Keratinocyte (primary cell): ENCODE measurements at regions not wholly inside any gene's neighbourhood (a gene's known extent, or its start where the extent isn't known, plus 50 kb on each side); places are given as distances from the start of the nearest gene placed in this dataset.
A peak's percentile ranks its signal among the peaks of the same experiment; 100 is the strongest.

Source experiments
- DNase-seq: peaks from one replicate; pipeline ENCODE4 v3.0.0-alpha.2; 2011; ENCODE audit warnings: low read depth, missing footprints, low spot score
- FAIRE-seq: peaks from 2 replicates; lab custom pipeline; 2011; peaks lifted over from hg19 to GRCh38; lab: Jason Lieb, UNC
- H2AFZ ChIP-seq: 2 replicates; pipeline ENCODE4 v1.6.0; 2012; ENCODE audit warnings: low read length, control low read depth, inconsistent platforms; ENCODE audit not compliant: control insufficient read depth
- H3K27ac ChIP-seq: 2 replicates; pipeline ENCODE4 v1.5.1; 2011; ENCODE audit warnings: low read length; ENCODE audit not compliant: control insufficient read depth, insufficient read depth
- H3K27me3 ChIP-seq: 3 replicates; pipeline ENCODE4 v1.6.0; 2011; ENCODE audit warnings: low read length; ENCODE audit not compliant: control insufficient read depth, insufficient read depth; ENCODE audit errors: extremely low read depth
- H3K36me3 ChIP-seq, 2 experiments: 2 replicates in 1 of 2; 3 replicates in 1 of 2; pipeline ENCODE4 v1.5.1; 2011; ENCODE audit warnings: low read length in 2 of 2, mild to moderate bottlenecking in 1 of 2; ENCODE audit not compliant: control insufficient read depth in 2 of 2, insufficient read depth in 2 of 2; ENCODE audit errors: extremely low read depth in 1 of 2
- H3K4me1 ChIP-seq: 3 replicates; pipeline ENCODE4 v1.5.1; 2011; ENCODE audit warnings: low read length; ENCODE audit not compliant: control insufficient read depth, insufficient read depth; ENCODE audit errors: extremely low read depth
- H3K4me2 ChIP-seq: 3 replicates; pipeline ENCODE4 v1.6.0; 2011; ENCODE audit warnings: low read depth, low read length; ENCODE audit not compliant: control insufficient read depth, insufficient read depth; ENCODE audit errors: extremely low read depth
- H3K4me3 ChIP-seq, 3 experiments: fragments of 200-600 bp in 1 of 3; sonication (generic) in 1 of 3; 2 replicates in 2 of 3; 3 replicates in 1 of 3; pipeline ENCODE4 v1.5.1; 2011 to 2016; ENCODE audit warnings: low read length in 3 of 3, mild to moderate bottlenecking in 3 of 3, control low read depth in 2 of 3, inconsistent platforms in 1 of 3, low read depth in 1 of 3, mixed read lengths in 1 of 3, mixed run types in 1 of 3, moderate library complexity in 1 of 3; ENCODE audit not compliant: control insufficient read depth in 2 of 3, insufficient read depth in 2 of 3; ENCODE audit errors: extremely low read depth in 1 of 3
- H3K79me2 ChIP-seq: 2 replicates; pipeline ENCODE4 v1.6.0; 2012; ENCODE audit warnings: low read length; ENCODE audit not compliant: control insufficient read depth, insufficient read depth
- H3K9ac ChIP-seq: 3 replicates; pipeline ENCODE4 v1.6.0; 2011; ENCODE audit warnings: low read length; ENCODE audit not compliant: control insufficient read depth, insufficient read depth; ENCODE audit errors: extremely low read depth
- H3K9me1 ChIP-seq: 3 replicates; pipeline ENCODE4 v1.6.0; 2011; ENCODE audit warnings: low read length; ENCODE audit not compliant: control insufficient read depth, insufficient read depth; ENCODE audit errors: extremely low read depth
- H3K9me3 ChIP-seq: 2 replicates; pipeline ENCODE4 v1.5.1; 2012; ENCODE audit warnings: low read depth, low read length; ENCODE audit not compliant: control insufficient read depth
- H4K20me1 ChIP-seq: 3 replicates; pipeline ENCODE4 v1.6.0; 2011; ENCODE audit warnings: low read length; ENCODE audit not compliant: control insufficient read depth, insufficient read depth; ENCODE audit errors: extremely low read depth
- EZH2 ChIP-seq: IDR thresholded peaks from one replicate; pipeline ENCODE4 v1.6.1; 2012; ENCODE audit warnings: inconsistent platforms, mild to moderate bottlenecking, low read length, moderate library complexity
- dilution Hi-C: fragments of 300-500 bp; cut with MboI; formaldehyde crosslinking; loops from one replicate; pipeline ENCODE4 v1.7.0; 2020; ENCODE audit warnings: low sequenced_read_pairs; ENCODE audit not compliant: extremely low pct_ligation_motif_present
- TF ChIP-seq, protein P1 (sequence below), 3 experiments: IDR thresholded peaks in 1 of 3; conservative IDR thresholded peaks in 1 of 3; optimal IDR thresholded peaks in 1 of 3; 2 replicates in 2 of 3; 3 replicates in 1 of 3; pipeline versions ENCODE3 to v1.5.1; 2011; ENCODE audit warnings: low read length in 3 of 3, mild to moderate bottlenecking in 3 of 3, moderate library complexity in 2 of 3, control low read depth in 1 of 3, inconsistent platforms in 1 of 3; ENCODE audit not compliant: insufficient read depth in 2 of 3; ENCODE audit errors: extremely low read depth in 1 of 3

DNA sequence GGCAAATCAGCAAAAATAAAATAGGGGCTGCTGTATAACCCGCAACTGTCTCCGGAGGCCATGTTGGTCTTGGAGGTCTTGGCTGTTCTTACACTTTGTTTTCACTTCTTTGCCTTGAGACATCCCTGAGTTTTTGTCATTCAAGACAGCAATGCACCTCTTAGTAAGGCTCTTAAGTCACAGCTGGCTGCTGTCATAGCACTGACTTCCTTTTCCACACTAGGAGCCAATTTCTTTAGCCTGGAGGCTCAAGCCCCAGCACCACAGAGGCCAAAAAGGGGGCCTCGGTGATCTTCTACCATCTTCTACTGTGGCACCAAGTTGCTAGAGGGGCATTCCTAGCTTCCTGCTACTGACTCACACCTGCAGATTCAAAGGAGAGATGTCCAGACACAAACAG is 536.3 kb downstream of the CDH26 start:
- no peak overlapping the region for H3K4me3 ChIP-seq
- TF ChIP-seq EZH2 = no peak
- TF ChIP-seq, protein P1, sequence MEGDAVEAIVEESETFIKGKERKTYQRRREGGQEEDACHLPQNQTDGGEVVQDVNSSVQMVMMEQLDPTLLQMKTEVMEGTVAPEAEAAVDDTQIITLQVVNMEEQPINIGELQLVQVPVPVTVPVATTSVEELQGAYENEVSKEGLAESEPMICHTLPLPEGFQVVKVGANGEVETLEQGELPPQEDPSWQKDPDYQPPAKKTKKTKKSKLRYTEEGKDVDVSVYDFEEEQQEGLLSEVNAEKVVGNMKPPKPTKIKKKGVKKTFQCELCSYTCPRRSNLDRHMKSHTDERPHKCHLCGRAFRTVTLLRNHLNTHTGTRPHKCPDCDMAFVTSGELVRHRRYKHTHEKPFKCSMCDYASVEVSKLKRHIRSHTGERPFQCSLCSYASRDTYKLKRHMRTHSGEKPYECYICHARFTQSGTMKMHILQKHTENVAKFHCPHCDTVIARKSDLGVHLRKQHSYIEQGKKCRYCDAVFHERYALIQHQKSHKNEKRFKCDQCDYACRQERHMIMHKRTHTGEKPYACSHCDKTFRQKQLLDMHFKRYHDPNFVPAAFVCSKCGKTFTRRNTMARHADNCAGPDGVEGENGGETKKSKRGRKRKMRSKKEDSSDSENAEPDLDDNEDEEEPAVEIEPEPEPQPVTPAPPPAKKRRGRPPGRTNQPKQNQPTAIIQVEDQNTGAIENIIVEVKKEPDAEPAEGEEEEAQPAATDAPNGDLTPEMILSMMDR (optimal IDR thresholded peaks at IDR 0.05 in 1 of 3, IDR thresholded peaks at IDR 0.05 in 1 of 3, conservative IDR thresholded peaks at IDR 0.05 in 1 of 3; ENCODE audit: extremely low read depth in 1 of 3, insufficient read depth in 2 of 3, low read length in 3 of 3) = no peak
- FAIRE-seq = peak; percentile 53
- no peaks in the 10 kb centered on the region for H3K36me3 ChIP-seq
- no peaks in the 10 kb centered on the region for H3K27me3 ChIP-seq
- no peak overlapping the region for H3K4me2 ChIP-seq
- dilution Hi-C loops = no loop called here
- H2AFZ ChIP-seq = no peak overlapping the region
- no peaks in the 10 kb centered on the region for H3K9me1 ChIP-seq
- no peak for DNase-seq
- no peaks in the 10 kb centered on the region for H3K9me3 ChIP-seq
- no peak overlapping the region for H3K9ac ChIP-seq
- H3K79me2 ChIP-seq = no peaks in the 10 kb centered on the region
- no peaks in the 10 kb centered on the region for H4K20me1 ChIP-seq
- H3K4me1 ChIP-seq = peaks cover 21% of the 10 kb centered on the region
- no peak overlapping the region for H3K27ac ChIP-seq

DNA sequence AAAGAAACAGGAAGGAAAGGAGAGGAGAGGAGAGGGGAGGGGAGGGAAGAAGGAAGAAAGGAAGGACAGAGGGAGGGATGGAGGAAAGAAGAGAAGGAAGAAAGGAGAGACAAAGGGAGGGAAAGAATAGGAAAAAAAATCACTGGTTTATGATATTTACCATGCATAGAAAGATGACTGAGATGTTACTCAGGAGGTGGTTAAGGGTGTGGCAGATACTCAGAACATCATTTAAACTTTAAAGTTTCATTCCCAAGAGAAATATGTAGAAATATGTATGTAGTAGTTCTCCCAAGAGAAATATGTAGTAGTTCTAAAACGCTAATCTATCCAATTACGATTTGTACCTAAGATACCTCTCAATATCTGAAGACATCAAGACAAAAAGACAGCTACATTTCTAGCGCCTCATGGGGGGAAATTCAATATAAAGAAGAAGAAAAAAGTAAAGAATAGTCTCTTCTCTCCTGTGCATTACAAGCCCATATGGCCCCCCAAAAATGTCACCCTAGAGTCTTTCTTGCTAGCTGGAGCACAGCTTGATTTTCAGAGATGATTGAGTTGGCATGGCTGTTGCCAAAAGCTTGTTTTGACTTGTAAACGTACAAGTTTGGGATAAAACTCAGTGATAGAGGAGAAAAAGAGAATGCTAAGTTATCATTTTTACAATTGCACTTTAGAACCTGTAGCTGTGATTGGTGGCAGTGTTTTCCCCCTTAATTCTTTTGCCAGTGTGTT is 539.2 kb downstream of the CDH26 start:
- Histone ChIP-seq H3K9me1 (no peaks in the 10 kb centered on the region), H3K9me3 (no peaks in the 10 kb centered on the region), H3K27ac (peak overlapping the region; percentile 12), H3K4me2 (peak overlapping the region; percentile 39), H2AFZ (no peak overlapping the region), H3K9ac (no peak overlapping the region), H3K79me2 (no peaks in the 10 kb centered on the region), H4K20me1 (no peaks in the 10 kb centered on the region), H3K36me3 (no peaks in the 10 kb centered on the region), H3K4me3 (peak overlapping the region in 1 of 3 experiments; percentile 26), H3K27me3 (no peaks in the 10 kb centered on the region), H3K4me1 (peaks cover 21% of the 10 kb centered on the region)
- dilution Hi-C loops = no loop called here
- FAIRE-seq (peak; percentile 17), DNase-seq (no peak)
- no peak for TF ChIP-seq EZH2
- TF ChIP-seq, protein P1 (optimal IDR thresholded peaks at IDR 0.05 in 1 of 3, IDR thresholded peaks at IDR 0.05 in 1 of 3, conservative IDR thresholded peaks at IDR 0.05 in 1 of 3; ENCODE audit: extremely low read depth in 1 of 3, insufficient read depth in 2 of 3, low read length in 3 of 3) = no peak
